ENCODE measurements at regions not wholly inside any gene's neighbourhood (a gene's known extent, or its start where the extent isn't known, plus 50 kb on each side); places are given as distances from the start of the nearest gene placed in this dataset.

DNA sequence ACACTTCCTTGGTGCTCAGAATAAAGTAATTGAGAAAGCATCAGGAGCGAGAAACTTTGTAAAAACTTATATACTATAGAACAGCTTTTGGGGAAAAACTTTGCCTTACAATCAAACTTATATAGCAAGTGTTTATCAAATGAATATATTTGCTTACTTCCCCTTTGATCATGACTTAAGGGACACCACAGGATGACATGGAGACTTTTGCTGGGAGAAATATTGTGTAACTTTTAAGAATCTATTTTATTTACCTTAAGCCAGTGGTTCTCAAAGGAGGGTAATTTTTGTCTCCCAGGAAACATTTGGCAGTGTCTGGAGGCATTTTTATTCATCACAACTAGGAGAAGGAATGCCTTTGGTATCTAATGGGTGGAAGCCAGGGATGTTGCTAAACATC, 173.8 kb upstream of the HABP2 start:
- no peak for FAIRE-seq

GRCh38 chr10:113381416-113381815, 171.4 kb upstream of the HABP2 start:
- FAIRE-seq, result no peak

GRCh38 chr10:113381981-113382509, 170.8 kb upstream of the HABP2 start:
- no peak for FAIRE-seq

DNA sequence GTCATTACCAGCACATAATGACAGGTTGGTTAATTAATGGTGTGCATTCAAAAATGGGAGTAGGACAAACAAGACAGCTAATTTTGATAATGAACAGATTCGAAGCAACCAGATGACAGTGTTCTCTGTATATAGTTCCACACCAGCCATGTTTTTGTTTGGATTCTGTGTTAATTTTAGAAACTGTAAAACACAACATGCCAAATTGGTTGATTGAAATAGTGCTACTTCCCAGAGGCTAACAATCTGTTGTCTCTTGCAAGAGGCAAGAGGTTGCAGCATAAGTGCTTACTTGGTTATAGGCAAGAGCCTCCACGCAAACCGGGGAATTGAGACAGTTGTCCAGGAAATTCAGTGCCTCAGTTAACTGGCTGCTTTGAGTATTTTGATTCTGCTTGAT, 170.2 kb upstream of the HABP2 start:
- no peak for FAIRE-seq

DNA sequence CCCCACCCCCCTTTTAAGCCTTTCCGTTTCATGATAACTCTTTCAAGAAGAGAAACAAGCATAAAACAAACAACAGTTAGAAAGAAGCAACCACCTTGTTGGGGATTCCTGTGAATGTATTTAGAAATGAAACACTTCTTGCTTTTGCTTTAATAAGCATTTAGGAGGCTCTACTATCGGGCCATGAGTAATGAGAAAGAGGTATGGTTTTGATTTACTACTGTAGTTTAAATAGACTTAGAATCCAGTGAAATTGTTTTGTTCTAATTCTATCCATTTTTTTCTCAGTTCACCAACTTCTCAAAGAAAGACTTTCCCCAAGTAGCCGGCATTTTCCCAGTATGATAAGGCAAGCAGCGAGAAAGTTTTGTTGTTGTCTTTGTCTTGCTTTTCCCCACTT, 168.7 kb upstream of the HABP2 start:
- FAIRE-seq, result no peak

DNA sequence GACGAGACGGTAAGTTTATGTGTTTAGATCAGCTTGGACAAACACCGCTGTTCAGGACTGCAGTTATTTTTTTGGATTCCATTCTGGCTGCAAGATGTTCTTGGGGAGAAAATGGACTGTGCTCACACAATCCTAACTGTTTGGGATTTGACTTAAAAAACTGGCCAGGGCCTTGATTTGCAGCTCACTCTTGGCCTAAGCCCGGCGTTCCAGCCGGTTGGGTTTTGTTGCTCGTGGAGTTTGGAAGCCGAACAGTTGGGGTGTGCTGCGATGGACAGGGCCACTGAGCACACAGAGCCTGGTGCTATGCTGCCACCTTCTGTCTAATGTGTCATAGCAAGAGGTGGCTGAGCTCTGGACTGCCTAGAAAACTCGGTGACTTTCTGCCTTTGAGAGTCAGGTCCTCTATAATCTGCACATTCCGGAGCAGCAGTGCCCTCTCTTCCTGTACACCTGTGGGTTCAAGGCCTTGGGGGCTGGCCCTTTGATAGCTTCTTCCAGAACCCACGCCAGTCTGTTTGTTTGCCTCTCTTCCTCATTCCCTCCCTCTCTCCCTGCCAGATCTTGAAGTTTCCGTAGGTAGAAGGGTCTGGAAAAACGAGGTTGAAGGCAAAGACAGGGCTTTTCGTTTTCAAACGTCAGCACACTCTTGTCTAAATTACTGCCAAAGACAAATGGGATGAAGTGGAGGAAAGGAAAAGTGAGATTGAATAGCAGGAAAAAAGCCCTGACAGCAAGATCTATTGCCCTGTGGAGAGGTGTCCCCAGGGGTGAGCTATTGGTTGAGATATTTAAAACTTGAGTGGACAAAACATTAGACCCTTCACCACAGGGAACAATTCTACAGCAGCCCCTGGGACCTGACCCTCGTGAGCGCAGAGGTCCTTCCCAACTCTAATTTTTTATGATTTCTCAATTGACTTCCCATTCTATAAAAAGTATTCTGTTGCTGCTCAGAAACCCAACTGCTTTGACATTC, 167.5 kb upstream of the HABP2 start:
- FAIRE-seq, result no peak

DNA sequence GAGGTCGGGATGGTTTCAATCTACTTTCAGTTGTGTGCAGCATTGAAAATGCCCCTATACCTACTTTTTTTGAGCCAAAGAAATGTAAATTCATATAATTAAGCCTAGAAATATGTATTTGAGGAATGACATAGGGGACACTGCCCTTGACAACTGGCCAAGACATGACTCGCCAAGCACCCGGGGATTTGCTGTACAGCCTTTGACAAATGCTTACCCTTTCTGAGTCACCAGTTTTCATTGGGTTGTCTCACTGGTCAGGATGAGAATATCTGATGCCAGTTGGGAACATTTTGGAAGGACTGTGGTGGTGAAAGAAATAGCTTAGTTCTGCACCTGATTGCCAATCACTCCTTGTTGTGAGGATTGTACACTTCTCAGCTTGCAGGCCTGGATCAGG, 166.8 kb upstream of the HABP2 start:
- no peak for FAIRE-seq

DNA sequence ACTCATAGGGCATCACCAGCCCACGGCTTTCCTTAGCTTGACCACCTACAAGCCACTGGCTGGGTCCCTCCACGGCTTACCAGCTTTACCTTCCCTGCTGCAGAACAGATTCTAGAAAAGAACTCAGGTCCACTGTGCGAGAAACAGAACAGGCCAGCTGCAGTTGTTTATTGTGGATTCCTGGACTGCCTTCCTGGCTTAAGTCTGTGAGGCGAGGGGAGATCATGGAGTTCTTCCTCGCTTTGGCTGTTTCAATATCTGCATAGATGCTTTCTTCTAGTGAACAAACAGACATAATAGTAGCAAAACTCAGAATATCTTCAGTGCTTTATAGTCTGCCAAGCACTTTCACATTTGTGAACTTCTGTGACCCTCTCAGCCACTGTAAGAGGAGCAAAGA, 162.9 kb upstream of the HABP2 start:
- no peak for FAIRE-seq

DNA sequence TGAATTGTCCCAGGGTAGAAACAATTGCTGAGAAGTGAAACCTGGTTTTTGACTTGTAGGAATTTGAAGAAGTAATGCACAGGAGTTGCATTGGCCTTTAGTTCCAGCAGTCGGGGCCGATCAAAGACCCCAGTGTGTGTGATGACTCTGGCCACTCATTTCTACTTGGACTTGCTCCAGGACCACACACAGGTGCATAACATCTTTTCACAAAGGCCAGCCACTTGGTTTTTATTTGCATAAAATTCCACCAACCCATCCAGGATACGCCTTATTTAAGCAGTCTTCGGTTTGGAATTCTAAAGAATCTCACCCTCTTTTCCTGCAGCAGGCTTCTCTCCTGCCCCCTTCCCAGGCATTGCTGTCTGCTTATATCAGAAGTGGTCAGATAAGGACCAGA, 162.0 kb upstream of the HABP2 start:
- no peak for FAIRE-seq

DNA sequence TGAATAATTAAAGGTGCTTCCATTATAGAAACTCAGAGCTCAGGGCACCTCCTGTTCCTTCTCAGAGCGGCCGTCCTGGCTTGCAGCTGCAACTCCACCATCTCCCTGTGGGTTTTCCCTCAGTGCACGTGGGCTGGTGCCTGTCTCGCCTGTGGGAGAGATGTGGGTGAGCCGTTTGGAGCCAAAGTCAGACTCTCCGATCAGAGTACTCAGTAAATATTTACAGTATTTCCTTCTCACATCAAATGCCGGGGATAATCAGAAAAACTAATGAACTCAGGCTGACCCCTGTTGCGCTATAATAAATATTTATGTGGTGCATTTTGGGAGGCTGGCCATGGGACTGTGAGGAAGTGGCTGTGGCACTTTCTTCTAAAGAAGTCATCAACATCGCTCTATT, 155.8 kb upstream of the HABP2 start:
- no peak for FAIRE-seq

- no peak for FAIRE-seq
Observed at GRCh38 chr10:113399065-113399464, 153.8 kb upstream of the HABP2 start.

- FAIRE-seq, result no peak
Observed at GRCh38 chr10:113402602-113403001, 150.3 kb upstream of the HABP2 start.

- FAIRE-seq, result no peak
Observed at GRCh38 chr10:113407218-113407617, 145.6 kb upstream of the HABP2 start.

GRCh38 chr10:113409175-113409574, 143.7 kb upstream of the HABP2 start:
- FAIRE-seq, result no peak

- FAIRE-seq, result no peak
Observed at GRCh38 chr10:113410618-113411017, 142.2 kb upstream of the HABP2 start.

- no peak for FAIRE-seq
Observed at GRCh38 chr10:113411456-113411855, 141.4 kb upstream of the HABP2 start.

- no peak for FAIRE-seq
Observed at GRCh38 chr10:113412161-113412560, 140.7 kb upstream of the HABP2 start.

DNA sequence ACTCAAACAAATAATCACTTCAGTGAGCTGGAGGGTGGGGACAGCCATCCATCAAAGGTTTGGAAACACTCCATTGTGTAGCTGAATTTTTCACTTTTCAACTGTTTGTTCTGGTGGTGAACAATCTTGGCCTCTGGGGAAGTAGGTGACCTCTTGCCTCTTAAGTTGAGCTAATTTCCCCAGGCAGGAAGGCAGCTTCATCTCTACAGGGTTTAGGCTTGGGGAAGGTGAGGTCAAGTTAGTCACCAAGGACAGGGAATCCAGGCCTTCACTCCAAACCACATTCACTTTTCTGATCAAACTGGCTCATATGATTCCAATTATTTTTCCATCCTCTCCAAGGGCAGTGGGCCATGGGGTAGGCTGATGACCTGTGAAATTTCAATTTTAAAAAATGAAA, 138.3 kb upstream of the HABP2 start:
- no peak for FAIRE-seq

DNA sequence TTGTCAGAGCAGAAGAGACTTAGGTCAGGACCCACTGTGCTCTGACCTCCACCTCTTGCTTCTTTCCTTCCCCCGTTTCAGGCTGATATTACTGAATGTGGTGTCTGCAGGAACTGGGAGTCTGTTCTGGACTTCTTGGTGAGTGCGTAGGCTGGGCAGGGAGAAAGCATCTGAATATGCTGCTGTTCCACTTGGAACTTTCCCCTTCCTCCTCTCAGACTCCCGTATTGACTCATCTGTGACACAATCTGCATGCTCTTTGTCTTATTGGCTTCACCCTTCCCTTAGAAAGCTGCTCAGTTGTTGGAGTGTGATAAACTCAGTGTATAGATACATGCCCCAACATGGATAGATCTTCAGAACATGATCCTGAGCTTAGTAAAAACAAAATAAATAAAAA, 137.6 kb upstream of the HABP2 start:
- no peak for FAIRE-seq

DNA sequence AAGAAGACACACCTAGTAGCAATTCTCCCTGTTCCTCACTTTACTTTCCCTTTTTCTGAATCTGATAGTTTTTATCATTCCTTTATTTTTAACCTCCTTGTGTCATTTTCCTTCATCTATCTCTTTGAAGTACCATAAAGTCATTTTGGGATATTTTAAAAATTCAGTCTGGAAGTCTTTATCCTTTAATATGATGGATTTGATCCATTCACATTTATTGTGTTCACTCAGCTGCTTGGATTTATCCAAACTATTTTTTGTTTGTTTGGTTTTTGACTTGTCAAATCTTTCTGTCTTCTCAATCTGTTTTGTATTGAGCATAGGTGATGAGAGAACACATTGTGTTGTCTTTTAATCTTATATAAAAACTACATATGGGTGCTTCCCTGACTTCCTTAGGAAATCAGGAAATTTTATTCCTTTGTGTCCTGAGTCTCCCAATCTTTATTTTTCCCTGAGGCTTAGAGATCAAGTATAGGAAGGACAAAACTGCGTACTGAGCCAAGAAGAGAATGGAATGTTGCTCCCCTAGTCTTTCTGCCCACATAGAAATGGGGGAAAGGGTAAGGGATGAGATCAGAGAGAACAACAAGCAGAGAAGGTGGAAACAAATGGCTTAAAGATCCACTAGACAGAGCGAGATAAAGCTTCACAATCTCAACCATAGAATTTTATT, 132.7 kb upstream of the HABP2 start:
- FAIRE-seq, result no peak

GRCh38 chr10:113420733-113421675, 131.8 kb upstream of the HABP2 start:
- FAIRE-seq, result no peak

DNA sequence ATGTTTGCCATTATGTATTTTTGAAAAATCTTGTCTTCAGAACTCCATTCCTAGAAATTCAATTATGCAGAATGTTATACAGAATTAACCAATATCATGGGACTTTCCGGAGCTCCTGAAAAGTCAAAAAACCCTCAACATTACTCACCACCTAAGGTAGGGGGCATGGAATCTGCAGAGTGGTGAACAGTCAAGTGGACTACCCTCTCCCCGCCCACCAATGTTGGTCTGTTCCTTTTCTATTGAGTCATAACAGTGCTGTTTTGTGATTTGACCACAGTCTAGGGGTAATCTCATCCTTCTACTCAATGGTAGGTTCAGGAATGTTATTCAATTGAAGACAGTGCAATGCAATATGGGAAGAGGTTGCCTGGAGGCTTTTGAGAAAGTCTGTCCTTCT, 130.5 kb upstream of the HABP2 start:
- FAIRE-seq, result no peak
